ENCODE measurements at regions not wholly inside any gene's neighbourhood (a gene's known extent, or its start where the extent isn't known, plus 50 kb on each side); places are given as distances from the start of the nearest gene placed in this dataset.

GRCh38 chr9:134271338-134272301 lies 54.6 kb upstream of the RXRA start:
- TF ChIP-seq, protein P1, sequence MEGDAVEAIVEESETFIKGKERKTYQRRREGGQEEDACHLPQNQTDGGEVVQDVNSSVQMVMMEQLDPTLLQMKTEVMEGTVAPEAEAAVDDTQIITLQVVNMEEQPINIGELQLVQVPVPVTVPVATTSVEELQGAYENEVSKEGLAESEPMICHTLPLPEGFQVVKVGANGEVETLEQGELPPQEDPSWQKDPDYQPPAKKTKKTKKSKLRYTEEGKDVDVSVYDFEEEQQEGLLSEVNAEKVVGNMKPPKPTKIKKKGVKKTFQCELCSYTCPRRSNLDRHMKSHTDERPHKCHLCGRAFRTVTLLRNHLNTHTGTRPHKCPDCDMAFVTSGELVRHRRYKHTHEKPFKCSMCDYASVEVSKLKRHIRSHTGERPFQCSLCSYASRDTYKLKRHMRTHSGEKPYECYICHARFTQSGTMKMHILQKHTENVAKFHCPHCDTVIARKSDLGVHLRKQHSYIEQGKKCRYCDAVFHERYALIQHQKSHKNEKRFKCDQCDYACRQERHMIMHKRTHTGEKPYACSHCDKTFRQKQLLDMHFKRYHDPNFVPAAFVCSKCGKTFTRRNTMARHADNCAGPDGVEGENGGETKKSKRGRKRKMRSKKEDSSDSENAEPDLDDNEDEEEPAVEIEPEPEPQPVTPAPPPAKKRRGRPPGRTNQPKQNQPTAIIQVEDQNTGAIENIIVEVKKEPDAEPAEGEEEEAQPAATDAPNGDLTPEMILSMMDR (IDR thresholded peaks at IDR 0.05), result no peak
- TF ChIP-seq EZH2 (IDR thresholded peaks at IDR 0.05) (no peak), EZH2phosphoT487 (IDR thresholded peaks at IDR 0.05) (no peak)

Measured in neural progenitor cell (in vitro differentiated cells).